B cell (primary cell): ENCODE measurements at regions not wholly inside any gene's neighbourhood (a gene's known extent, or its start where the extent isn't known, plus 50 kb on each side); places are given as distances from the start of the nearest gene placed in this dataset.

ENCODE experiments used
- ATAC-seq: fragments of 200-7000 bp; cut with Tn5 transposase; one replicate; pipeline ENCODE4 v1.10.0; 2021; ENCODE audit warnings: low read depth, mild to moderate bottlenecking, moderate number of reproducible peaks, moderate library complexity
- CTCF ChIA-PET: fragments of 350-600 bp; sonication (Branson Sonifier 250); formaldehyde crosslinking; loops from one replicate; lab custom pipeline; 2021; ENCODE audit warnings: antibody characterized with exemption, inconsistent platforms; lab: Charles Lee
- POLR2A ChIA-PET: fragments of 350-600 bp; sonication (Branson Sonifier 250); formaldehyde crosslinking; loops from one replicate; lab custom pipeline; 2021; ENCODE audit warnings: antibody characterized with exemption; lab: Charles Lee
- DNase-seq: peaks from one replicate; pipeline ENCODE4 v3.0.0; 2013
- H2AFZ ChIP-seq: 2 replicates; pipeline ENCODE4 v1.6.1; 2012; ENCODE audit warnings: mild to moderate bottlenecking, low read depth, low read length; ENCODE audit not compliant: insufficient read depth, poor library complexity, severe bottlenecking
- H3K27ac ChIP-seq, 2 donors: 1 replicate in 1 of 2; 2 replicates in 1 of 2; pipeline ENCODE4 v1.5.1; 2012 to 2013; ENCODE audit warnings: low read length in 2 of 2, mild to moderate bottlenecking in 2 of 2, moderate library complexity in 1 of 2
- H3K27me3 ChIP-seq, 4 experiments: fragments of 200-600 bp in 1 of 4; sonication (generic) in 1 of 4; replicated peaks in 1 of 4; 1 replicate in 2 of 4; 2 replicates in 2 of 4; pipeline versions ENCODE4 v1.6.1 to v1.7.0; 2013 to 2016; ENCODE audit warnings: low read length in 3 of 4, mild to moderate bottlenecking in 2 of 4, mixed read lengths in 1 of 4, moderate library complexity in 1 of 4; ENCODE audit not compliant: insufficient read depth in 4 of 4, control insufficient read depth in 3 of 4; ENCODE audit errors: control extremely low read depth in 1 of 4
- H3K36me3 ChIP-seq, 2 experiments: replicated peaks in 1 of 2; 1 replicate in 1 of 2; 2 replicates in 1 of 2; pipeline versions ENCODE4 v1.6.1 to v1.7.1; 2013; ENCODE audit warnings: low read length in 1 of 2; ENCODE audit not compliant: insufficient read depth in 2 of 2, control insufficient read depth in 1 of 2; ENCODE audit errors: control extremely low read depth in 1 of 2, extremely low read depth in 1 of 2
- H3K4me1 ChIP-seq, 2 donors: fragments of 200-600 bp in 1 of 2; sonication (generic) in 1 of 2; 1 replicate in 1 of 2; 2 replicates in 1 of 2; pipeline versions ENCODE4 v1.5.1 to v1.6.1; 2013 to 2017; ENCODE audit warnings: low read length in 2 of 2; ENCODE audit not compliant: control insufficient read depth in 2 of 2, insufficient read depth in 2 of 2
- H3K4me2 ChIP-seq: replicated peaks from 2 replicates; pipeline ENCODE3; 2012; ENCODE audit warnings: mild to moderate bottlenecking, low read depth, low read length; ENCODE audit not compliant: poor library complexity, severe bottlenecking
- H3K4me3 ChIP-seq, 5 experiments: fragments of 200-600 bp in 1 of 5; sonication (generic) in 1 of 5; 1 replicate in 3 of 5; 2 replicates in 2 of 5; pipeline versions ENCODE4 v1.5.1 to v1.7.0; 2011 to 2016; ENCODE audit warnings: low read length in 4 of 5, mild to moderate bottlenecking in 4 of 5, low read depth in 2 of 5, control low read depth in 1 of 5, moderate library complexity in 1 of 5; ENCODE audit not compliant: insufficient read depth in 1 of 5; ENCODE audit errors: control extremely low read depth in 1 of 5, extremely low read depth in 1 of 5
- H3K79me2 ChIP-seq: fragments of 200-600 bp; sonication (generic); one replicate; pipeline ENCODE4 v1.6.0; 2016; ENCODE audit warnings: low read length; ENCODE audit not compliant: control insufficient read depth, insufficient read depth
- H3K9ac ChIP-seq: fragments of 200-600 bp; sonication (generic); 2 replicates; pipeline ENCODE4 v1.6.1; 2017; ENCODE audit warnings: mild to moderate bottlenecking, low read length, moderate library complexity
- H3K9me3 ChIP-seq, 3 donors: one replicate each; pipeline versions ENCODE4 v1.6.1 to v1.7.1; 2013; ENCODE audit warnings: low read length in 2 of 3; ENCODE audit not compliant: control insufficient read depth in 2 of 3, insufficient read depth in 1 of 3; ENCODE audit errors: control extremely low read depth in 1 of 3
- H4K20me1 ChIP-seq: 2 replicates; pipeline ENCODE4 v1.6.0; 2012; ENCODE audit warnings: mild to moderate bottlenecking, low read length; ENCODE audit not compliant: insufficient read depth, control insufficient read depth, poor library complexity, severe bottlenecking
- H3K27ac Mint-ChIP-seq: one replicate; pipeline ENCODE4 v1.8.0; 2021; ENCODE audit warnings: mixed read lengths
- H3K27me3 Mint-ChIP-seq: one replicate; pipeline ENCODE4 v1.8.0; 2021; ENCODE audit warnings: mixed read lengths
- H3K4me1 Mint-ChIP-seq: one replicate; pipeline ENCODE4 v1.8.0; 2021; ENCODE audit warnings: mixed read lengths
- H3K4me3 Mint-ChIP-seq: one replicate; pipeline ENCODE4 v1.8.0; 2021; ENCODE audit warnings: mixed read lengths
- H3K9me3 Mint-ChIP-seq: one replicate; pipeline ENCODE4 v1.8.0; 2022; ENCODE audit warnings: mixed read lengths; ENCODE audit not compliant: insufficient read depth
- CTCF ChIP-seq: fragments of 200-600 bp; IDR thresholded peaks from one replicate; pipeline ENCODE4 v1.8.0; 2022; ENCODE audit warnings: antibody characterized with exemption, mild to moderate bottlenecking
- EZH2 ChIP-seq: IDR thresholded peaks from 2 replicates; pipeline ENCODE4 v1.6.1; 2012; ENCODE audit warnings: borderline replicate concordance, low read depth, mild to moderate bottlenecking, moderate library complexity, low read length; ENCODE audit not compliant: insufficient read depth, poor library complexity, severe bottlenecking
- WGBS: methylation state at CpG from one replicate; pipeline ENCODE4 v1.1.5; 2013; ENCODE audit warnings: missing lambda C conversion rate; ENCODE audit not compliant: insufficient coverage; 5-methylcytosine and 5-hydroxymethylcytosine counted together
- intact Hi-C: fragments of 100-400 bp; cut with micrococcal nuclease; formaldehyde crosslinking; loops from one replicate; pipeline ENCODE4 v1.10.0; 2022

- ATAC-seq, result no peak
- Mint-ChIP-seq H3K9me3 (no peaks in the 10 kb centered on the region), H3K27ac (no peak overlapping the region), H3K27me3 (no peaks in the 10 kb centered on the region), H3K4me1 (no peaks in the 10 kb centered on the region), H3K4me3 (no peak overlapping the region)
- no peak for DNase-seq
- Histone ChIP-seq H3K27ac (no peak overlapping the region), H3K4me1 (no peaks in the 10 kb centered on the region), H3K79me2 (no peaks in the 10 kb centered on the region), H3K27me3 (no peaks in the 10 kb centered on the region), H3K9ac (no peak overlapping the region), H3K4me3 (no peak overlapping the region), H4K20me1 (no peaks in the 10 kb centered on the region), H3K9me3 (no peaks in the 10 kb centered on the region), H3K4me2 (no peak overlapping the region), H2AFZ (no peak overlapping the region), H3K36me3 (no peaks in the 10 kb centered on the region)
- ChIA-PET CTCF (no interaction called here), POLR2A (no interaction called here)
- intact Hi-C loops, result no loop called here
- WGBS, result 100% methylated on average over 2 of the region's 3 CpGs
- no peak for TF ChIP-seq CTCF
- TF ChIP-seq EZH2, result no peak
Measured at GRCh38 chr6:141254336-141254735, 878.4 kb upstream of the GJE1 start.

- no peaks in the 10 kb centered on the region for H3K9me3 Mint-ChIP-seq
- no peak overlapping the region for H3K4me3 ChIP-seq
- no peak for ATAC-seq
- H3K4me1 Mint-ChIP-seq, result no peaks in the 10 kb centered on the region
- 100% methylated on average over 1 of the region's 5 CpGs for WGBS
- H3K4me1 ChIP-seq, result no peaks in the 10 kb centered on the region
- no peak overlapping the region for H3K4me2 ChIP-seq
- no peak for TF ChIP-seq CTCF
- TF ChIP-seq EZH2, result no peak
- H3K27me3 Mint-ChIP-seq, result no peaks in the 10 kb centered on the region
- H3K4me3 Mint-ChIP-seq, result no peak overlapping the region
- H3K9ac ChIP-seq, result no peak overlapping the region
- DNase-seq, result no peak
- H3K27ac Mint-ChIP-seq, result no peak overlapping the region
- no peaks in the 10 kb centered on the region for H3K9me3 ChIP-seq
- intact Hi-C loops, result no loop called here
- no peak overlapping the region for H3K27ac ChIP-seq
- no peaks in the 10 kb centered on the region for H3K36me3 ChIP-seq
- H2AFZ ChIP-seq, result no peak overlapping the region
- no peaks in the 10 kb centered on the region for H3K79me2 ChIP-seq
- ChIA-PET CTCF (no interaction called here), POLR2A (no interaction called here)
- H3K27me3 ChIP-seq, result no peaks in the 10 kb centered on the region
- H4K20me1 ChIP-seq, result no peaks in the 10 kb centered on the region
Measured at GRCh38 chr6:141252828-141253608, 879.7 kb upstream of the GJE1 start.
